Thyroid gland (tissue), 4 donors: ENCODE measurements at regions not wholly inside any gene's neighbourhood (a gene's known extent, or its start where the extent isn't known, plus 50 kb on each side); places are given as distances from the start of the nearest gene placed in this dataset.

Experiments used
- CTCF ChIP-seq, 6 experiments: fragments of 200-600 bp in 3 of 6; fragments of 450-650 bp in 3 of 6; sonication (generic) in 3 of 6; IDR thresholded peaks; one replicate each; pipeline ENCODE4 v1.5.1; 2016 to 2019; ENCODE audit warnings: antibody characterized with exemption in 6 of 6, mild to moderate bottlenecking in 2 of 6, inconsistent platforms in 1 of 6, moderate library complexity in 1 of 6
- POLR2A ChIP-seq, 2 donors: fragments of 450-650 bp; IDR thresholded peaks; one replicate each; pipeline ENCODE4 v1.6.1; 2017; ENCODE audit warnings: antibody characterized with exemption in 2 of 2, mild to moderate bottlenecking in 2 of 2, moderate library complexity in 1 of 2

DNA sequence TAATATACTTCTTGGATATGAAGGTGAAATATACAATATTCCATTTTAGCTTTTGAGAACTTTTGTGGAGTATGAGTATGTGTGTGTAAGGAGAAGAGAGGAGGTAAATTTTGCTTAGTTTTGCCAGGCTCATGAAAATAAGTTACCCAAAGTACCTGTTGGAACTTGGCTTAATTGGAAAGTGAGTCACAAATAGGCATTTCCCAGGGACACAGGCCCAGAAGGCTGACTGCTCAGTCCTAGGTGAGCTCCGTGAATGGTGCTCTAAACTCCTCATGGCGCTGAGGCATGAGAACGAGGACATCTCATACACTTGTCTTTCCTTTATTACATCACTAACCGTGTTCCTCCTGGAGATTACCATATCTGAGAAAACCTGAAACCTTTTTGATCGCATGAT is 148.5 kb upstream of the RAB12 start:
- TF ChIP-seq CTCF (IDR thresholded peaks at IDR 0.05) (no peak), POLR2A (IDR thresholded peaks at IDR 0.05) (no peak)
